Astrocyte (in vitro differentiated cells and primary cell): ENCODE measurements at regions not wholly inside any gene's neighbourhood (a gene's known extent, or its start where the extent isn't known, plus 50 kb on each side); places are given as distances from the start of the nearest gene placed in this dataset.
A peak's percentile ranks its signal among the peaks of the same experiment; 100 is the strongest.

Experiments used
- DNase-seq: peaks from one replicate; pipeline ENCODE4 v3.0.0-alpha.2; 2010; ENCODE audit warnings: low read depth
- FAIRE-seq: peaks from 2 replicates; lab custom pipeline; 2011; peaks lifted over from hg19 to GRCh38; lab: Jason Lieb, UNC
- H2AFZ ChIP-seq: 2 replicates; pipeline ENCODE4 v1.6.0; 2012; ENCODE audit warnings: low read depth, low read length, inconsistent platforms
- H3K27ac ChIP-seq: 2 replicates; pipeline ENCODE4 v1.5.1; 2011; ENCODE audit warnings: low read depth, low read length, inconsistent platforms
- H3K27me3 ChIP-seq: 2 replicates; pipeline ENCODE4 v1.6.0; 2011; ENCODE audit warnings: low read length, inconsistent platforms; ENCODE audit not compliant: insufficient read depth
- H3K36me3 ChIP-seq: 2 replicates; pipeline ENCODE4 v1.5.1; 2011; ENCODE audit warnings: low read length, inconsistent platforms; ENCODE audit not compliant: insufficient read depth
- H3K4me1 ChIP-seq: 2 replicates; pipeline ENCODE4 v1.5.1; 2011; ENCODE audit warnings: low read length, inconsistent platforms; ENCODE audit not compliant: insufficient read depth
- H3K4me2 ChIP-seq: 2 replicates; pipeline ENCODE4 v1.6.0; 2012; ENCODE audit warnings: low read length, inconsistent platforms
- H3K4me3 ChIP-seq: 2 replicates; pipeline ENCODE4 v1.5.1; 2011; ENCODE audit warnings: low read depth, mild to moderate bottlenecking, low read length, inconsistent platforms; ENCODE audit not compliant: insufficient read depth
- H3K79me2 ChIP-seq: 2 replicates; pipeline ENCODE4 v1.6.0; 2012; ENCODE audit warnings: mild to moderate bottlenecking, low read length, inconsistent platforms; ENCODE audit not compliant: insufficient read depth
- H3K9ac ChIP-seq: 2 replicates; pipeline ENCODE4 v1.6.0; 2012; ENCODE audit warnings: mild to moderate bottlenecking, low read length, inconsistent platforms
- H3K9me3 ChIP-seq: 2 replicates; pipeline ENCODE4 v1.5.1; 2012; ENCODE audit warnings: low read depth, mild to moderate bottlenecking, low read length, inconsistent platforms; ENCODE audit not compliant: insufficient read depth
- H4K20me1 ChIP-seq: 2 replicates; pipeline ENCODE4 v1.6.0; 2012; ENCODE audit warnings: low read length, inconsistent platforms; ENCODE audit not compliant: insufficient read depth
- H3K27ac Mint-ChIP-seq: one replicate; pipeline ENCODE4 v1.8.0; 2021; ENCODE audit warnings: mild to moderate bottlenecking, mixed read lengths; ENCODE audit not compliant: unreplicated experiment
- H3K27me3 Mint-ChIP-seq: one replicate; pipeline ENCODE4 v1.8.0; 2021; ENCODE audit warnings: low read depth, mixed read lengths; ENCODE audit not compliant: unreplicated experiment
- H3K36me3 Mint-ChIP-seq: one replicate; pipeline ENCODE4 v1.8.0; 2021; ENCODE audit warnings: low read depth, mixed read lengths; ENCODE audit not compliant: unreplicated experiment
- H3K4me1 Mint-ChIP-seq: one replicate; pipeline ENCODE4 v1.8.0; 2021; ENCODE audit warnings: low read depth, mixed read lengths; ENCODE audit not compliant: unreplicated experiment
- H3K4me3 Mint-ChIP-seq: one replicate; pipeline ENCODE4 v1.8.0; 2021; ENCODE audit warnings: mild to moderate bottlenecking, moderate library complexity, mixed read lengths; ENCODE audit not compliant: unreplicated experiment
- H3K9me3 Mint-ChIP-seq: one replicate; pipeline ENCODE4 v1.8.0; 2021; ENCODE audit warnings: mild to moderate bottlenecking, mixed read lengths; ENCODE audit not compliant: unreplicated experiment
- EZH2 ChIP-seq: IDR thresholded peaks from 2 replicates; pipeline ENCODE4 v1.6.1; 2012; ENCODE audit warnings: mild to moderate bottlenecking, low read length, inconsistent platforms; ENCODE audit not compliant: insufficient read depth
- TF ChIP-seq, protein P1 (sequence below): IDR thresholded peaks from 2 replicates; pipeline ENCODE4 v1.5.1; 2011; ENCODE audit warnings: low read depth, mild to moderate bottlenecking, inconsistent platforms, low read length, moderate library complexity; ENCODE audit not compliant: insufficient read depth

DNA sequence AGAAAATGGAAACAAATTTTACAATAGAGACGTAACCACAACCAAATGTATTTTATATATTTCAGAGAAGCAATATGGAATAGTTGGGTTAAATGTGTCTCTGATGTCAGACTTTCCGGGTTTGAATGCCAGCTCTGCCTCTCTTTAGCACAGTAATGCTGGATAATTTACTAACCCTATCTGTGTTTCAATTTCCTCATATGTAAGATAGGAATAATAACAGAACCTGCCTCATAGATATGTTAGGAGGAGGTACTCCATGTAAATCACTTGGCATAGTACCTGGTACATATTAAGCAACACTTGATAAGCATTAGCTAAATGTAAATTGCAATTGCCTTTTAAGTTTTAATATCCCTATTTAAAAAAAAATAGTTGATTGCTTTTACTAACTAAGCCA is 231.3 kb upstream of the ZC3H15 start:
- H3K79me2 ChIP-seq: no peaks in the 10 kb centered on the region
- H3K4me3 Mint-ChIP-seq: no peak overlapping the region
- H3K9ac ChIP-seq: no peak overlapping the region
- H3K9me3 Mint-ChIP-seq: peaks cover 3% of the 10 kb centered on the region
- no peaks in the 10 kb centered on the region for H4K20me1 ChIP-seq
- no peak overlapping the region for H3K27ac ChIP-seq
- H3K27me3 Mint-ChIP-seq: no peaks in the 10 kb centered on the region
- no peak overlapping the region for H3K27ac Mint-ChIP-seq
- FAIRE-seq (no peak), DNase-seq (no peak)
- no peaks in the 10 kb centered on the region for H3K4me1 Mint-ChIP-seq
- no peaks in the 10 kb centered on the region for H3K4me1 ChIP-seq
- H3K36me3 ChIP-seq: no peaks in the 10 kb centered on the region
- no peak overlapping the region for H3K4me3 ChIP-seq
- no peaks in the 10 kb centered on the region for H3K27me3 ChIP-seq
- no peaks in the 10 kb centered on the region for H3K36me3 Mint-ChIP-seq
- H3K9me3 ChIP-seq: no peaks in the 10 kb centered on the region
- no peak overlapping the region for H2AFZ ChIP-seq
- no peak overlapping the region for H3K4me2 ChIP-seq
- TF ChIP-seq EZH2: no peak
- TF ChIP-seq, protein P1, sequence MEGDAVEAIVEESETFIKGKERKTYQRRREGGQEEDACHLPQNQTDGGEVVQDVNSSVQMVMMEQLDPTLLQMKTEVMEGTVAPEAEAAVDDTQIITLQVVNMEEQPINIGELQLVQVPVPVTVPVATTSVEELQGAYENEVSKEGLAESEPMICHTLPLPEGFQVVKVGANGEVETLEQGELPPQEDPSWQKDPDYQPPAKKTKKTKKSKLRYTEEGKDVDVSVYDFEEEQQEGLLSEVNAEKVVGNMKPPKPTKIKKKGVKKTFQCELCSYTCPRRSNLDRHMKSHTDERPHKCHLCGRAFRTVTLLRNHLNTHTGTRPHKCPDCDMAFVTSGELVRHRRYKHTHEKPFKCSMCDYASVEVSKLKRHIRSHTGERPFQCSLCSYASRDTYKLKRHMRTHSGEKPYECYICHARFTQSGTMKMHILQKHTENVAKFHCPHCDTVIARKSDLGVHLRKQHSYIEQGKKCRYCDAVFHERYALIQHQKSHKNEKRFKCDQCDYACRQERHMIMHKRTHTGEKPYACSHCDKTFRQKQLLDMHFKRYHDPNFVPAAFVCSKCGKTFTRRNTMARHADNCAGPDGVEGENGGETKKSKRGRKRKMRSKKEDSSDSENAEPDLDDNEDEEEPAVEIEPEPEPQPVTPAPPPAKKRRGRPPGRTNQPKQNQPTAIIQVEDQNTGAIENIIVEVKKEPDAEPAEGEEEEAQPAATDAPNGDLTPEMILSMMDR: no peak

DNA sequence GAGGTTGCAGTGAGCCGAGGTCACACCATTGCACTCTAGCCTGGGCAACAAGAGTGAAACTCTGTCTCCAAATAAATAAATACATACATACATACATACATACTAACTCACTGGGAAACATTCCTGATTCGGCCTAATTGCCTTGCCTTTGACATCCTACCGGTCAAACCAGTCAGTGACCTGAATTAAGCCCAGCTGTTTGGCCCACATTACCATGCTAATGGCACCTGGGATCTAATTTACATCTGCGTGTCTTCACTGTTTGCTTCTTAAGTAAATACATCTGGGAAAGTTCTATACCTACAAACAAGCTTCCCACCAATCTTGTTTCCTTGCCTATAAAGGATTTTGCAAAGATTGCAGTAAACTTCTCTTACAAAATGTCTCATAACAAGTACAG is 230.2 kb upstream of the ZC3H15 start:
- no peak overlapping the region for H3K27ac Mint-ChIP-seq
- H3K79me2 ChIP-seq: no peaks in the 10 kb centered on the region
- H3K9me3 Mint-ChIP-seq: peaks cover 3% of the 10 kb centered on the region
- H3K4me1 Mint-ChIP-seq: no peaks in the 10 kb centered on the region
- no peak for TF ChIP-seq EZH2
- TF ChIP-seq, protein P1: no peak
- DNase-seq (no peak), FAIRE-seq (no peak)
- no peaks in the 10 kb centered on the region for H3K27me3 Mint-ChIP-seq
- H3K4me1 ChIP-seq: no peaks in the 10 kb centered on the region
- no peaks in the 10 kb centered on the region for H4K20me1 ChIP-seq
- H3K4me3 ChIP-seq: no peak overlapping the region
- no peak overlapping the region for H3K4me3 Mint-ChIP-seq
- H3K9me3 ChIP-seq: no peaks in the 10 kb centered on the region
- no peaks in the 10 kb centered on the region for H3K36me3 Mint-ChIP-seq
- H3K9ac ChIP-seq: no peak overlapping the region
- no peak overlapping the region for H3K4me2 ChIP-seq
- no peak overlapping the region for H2AFZ ChIP-seq
- H3K36me3 ChIP-seq: no peaks in the 10 kb centered on the region
- H3K27ac ChIP-seq: no peak overlapping the region
- H3K27me3 ChIP-seq: no peaks in the 10 kb centered on the region

DNA sequence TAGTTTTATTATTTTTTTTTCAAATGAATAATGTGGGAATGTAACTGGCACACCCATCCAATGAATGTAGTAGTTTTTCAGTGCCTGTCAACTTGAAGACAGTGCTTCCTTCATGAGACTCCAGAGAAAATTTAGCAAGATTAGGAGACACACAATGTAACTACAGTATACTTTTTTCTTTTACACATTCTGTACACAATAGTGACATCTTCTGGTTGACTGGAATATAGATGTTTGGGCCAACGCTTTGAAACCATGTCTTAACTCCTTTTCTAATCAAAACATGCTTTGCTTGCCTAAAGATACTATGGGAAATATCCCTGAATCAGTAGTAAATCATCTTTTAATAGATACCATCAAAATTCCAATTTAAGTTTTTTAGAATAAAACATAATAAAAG is 229.5 kb upstream of the ZC3H15 start:
- no peaks in the 10 kb centered on the region for H4K20me1 ChIP-seq
- DNase-seq: peak; percentile 26
- H3K9me3 ChIP-seq: no peaks in the 10 kb centered on the region
- no peaks in the 10 kb centered on the region for H3K4me1 Mint-ChIP-seq
- H3K27ac Mint-ChIP-seq: no peak overlapping the region
- H3K4me1 ChIP-seq: no peaks in the 10 kb centered on the region
- TF ChIP-seq EZH2: no peak
- TF ChIP-seq, protein P1: peak; percentile 66
- H3K36me3 ChIP-seq: no peaks in the 10 kb centered on the region
- H3K27me3 ChIP-seq: no peaks in the 10 kb centered on the region
- no peak overlapping the region for H3K9ac ChIP-seq
- peak; percentile 78 for FAIRE-seq
- no peak overlapping the region for H2AFZ ChIP-seq
- H3K27ac ChIP-seq: no peak overlapping the region
- no peak overlapping the region for H3K4me3 ChIP-seq
- H3K4me2 ChIP-seq: no peak overlapping the region
- H3K4me3 Mint-ChIP-seq: no peak overlapping the region
- H3K9me3 Mint-ChIP-seq: peaks cover 3% of the 10 kb centered on the region
- H3K36me3 Mint-ChIP-seq: no peaks in the 10 kb centered on the region
- no peaks in the 10 kb centered on the region for H3K27me3 Mint-ChIP-seq
- H3K79me2 ChIP-seq: no peaks in the 10 kb centered on the region
